Dedifferentiated amniotic fluid mesenchymal stem cell (primary cell): ENCODE measurements at regions not wholly inside any gene's neighbourhood (a gene's known extent, or its start where the extent isn't known, plus 50 kb on each side); places are given as distances from the start of the nearest gene placed in this dataset.
A peak's percentile ranks its signal among the peaks of the same experiment; 100 is the strongest.

ENCODE experiments used
- DNase-seq: peaks from one replicate; pipeline ENCODE4 v3.0.0-alpha.2; 2016; ENCODE audit errors: extremely low spot score

DNA sequence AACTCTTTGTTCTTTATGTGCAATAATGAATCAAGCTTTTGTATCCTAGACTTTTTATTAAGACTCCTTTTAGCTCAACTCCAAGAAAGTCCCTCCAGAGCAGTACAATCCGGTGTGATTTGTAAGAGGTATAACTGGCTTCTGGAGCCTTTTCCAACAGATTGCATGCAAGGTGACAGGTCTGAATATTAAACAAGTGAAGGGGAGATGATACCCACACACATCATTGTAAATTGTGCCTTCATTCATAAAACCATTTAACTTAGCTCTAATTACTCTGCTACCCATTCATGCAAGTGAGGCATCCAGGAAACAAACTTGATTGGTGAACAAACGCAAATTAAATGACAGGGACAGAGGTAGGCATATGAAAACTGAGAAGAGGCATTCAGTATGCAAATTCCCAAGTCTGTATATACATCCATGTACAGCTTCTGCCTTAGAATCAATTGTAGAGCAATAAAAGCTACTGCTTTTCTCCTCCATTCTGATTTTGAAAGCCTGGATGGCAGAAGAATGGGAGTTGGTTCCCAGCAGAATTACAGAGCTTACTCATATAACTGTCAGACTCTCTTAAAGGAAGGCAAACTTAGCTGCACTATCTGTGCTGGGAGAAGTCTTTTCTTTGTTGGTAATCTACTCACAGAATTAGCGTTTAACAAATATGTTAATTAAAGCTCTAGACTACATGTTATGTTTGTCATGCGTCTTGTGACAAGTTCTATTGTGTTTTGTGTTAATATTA is 261.0 kb upstream of the CDH6 start:
- DNase-seq, result no peak

DNA sequence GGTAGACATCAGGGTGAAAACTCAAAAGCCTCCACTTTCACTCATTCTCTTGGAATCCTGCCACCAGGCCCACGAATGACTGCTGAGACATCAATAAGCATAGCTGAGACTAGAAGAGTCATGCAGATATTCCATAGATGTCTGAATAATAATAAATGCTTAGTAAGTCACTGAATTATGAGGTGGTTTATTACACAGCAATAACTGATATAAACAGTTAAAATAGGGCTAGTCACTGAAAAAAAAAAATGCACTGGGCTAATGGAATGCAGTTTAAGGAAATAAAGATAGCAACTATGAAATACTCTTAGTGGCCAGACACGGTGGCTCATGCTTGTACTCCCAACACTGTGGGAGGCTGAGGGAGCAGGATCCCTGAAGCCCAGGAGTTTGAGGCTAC is 262.8 kb upstream of the CDH6 start:
- no peak for DNase-seq

DNA sequence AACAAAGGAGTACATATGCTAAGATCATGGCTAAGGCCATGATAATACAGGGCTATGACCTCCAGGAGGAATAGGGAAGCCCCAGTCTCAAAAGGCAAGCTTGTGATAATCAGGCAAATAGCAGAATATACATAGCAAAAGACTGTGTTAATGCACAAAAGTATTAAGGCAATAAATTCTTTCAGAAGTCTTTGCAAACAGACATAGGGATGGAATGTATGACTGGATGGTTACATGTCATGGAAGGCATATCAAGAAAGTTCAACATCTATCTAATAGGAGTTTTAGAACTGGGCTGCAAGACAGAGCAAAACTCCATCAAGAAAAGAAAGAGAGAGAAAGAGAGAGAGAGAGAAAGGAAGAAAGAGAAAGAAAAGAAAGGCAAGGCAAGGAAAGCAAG is 264.5 kb upstream of the CDH6 start:
- no peak for DNase-seq

DNA sequence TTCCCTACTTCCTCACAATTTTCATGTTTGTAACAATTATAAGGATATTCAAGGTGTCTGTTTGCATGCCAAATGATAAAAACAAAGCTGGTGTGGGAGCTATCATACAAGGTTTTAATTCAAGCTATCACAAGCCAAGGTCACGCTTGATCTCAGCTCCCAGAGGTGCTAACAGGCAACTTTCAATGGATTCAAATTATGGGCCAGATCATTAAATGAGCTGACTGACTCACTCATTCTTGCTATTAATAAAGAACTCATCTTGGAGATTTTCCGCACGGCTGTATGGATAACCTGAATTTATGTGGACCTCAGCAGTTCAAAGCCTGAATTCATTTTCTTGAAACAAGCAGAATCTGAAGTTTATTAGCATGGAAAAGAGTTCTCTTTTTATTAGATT is 267.3 kb upstream of the CDH6 start:
- DNase-seq, result no peak

DNA sequence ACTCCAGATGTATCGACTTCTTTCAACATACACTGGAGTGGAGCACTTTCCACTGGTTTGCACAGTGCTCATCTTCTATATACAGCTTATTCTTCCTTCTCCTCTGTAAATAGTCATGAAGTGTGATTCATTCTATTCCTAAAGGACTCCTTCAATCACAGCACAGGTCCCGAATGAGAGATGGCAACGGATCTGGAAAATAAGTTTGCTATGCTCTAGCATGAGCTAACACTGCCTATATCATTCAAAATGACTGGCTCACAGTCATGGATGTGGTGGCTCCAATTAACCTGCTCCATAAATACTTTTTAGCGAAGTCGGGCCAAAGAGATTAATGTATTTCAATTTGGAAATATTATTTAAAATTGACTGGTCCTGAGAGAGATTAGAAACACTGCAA is 272.1 kb upstream of the CDH6 start:
- DNase-seq, result no peak

DNA sequence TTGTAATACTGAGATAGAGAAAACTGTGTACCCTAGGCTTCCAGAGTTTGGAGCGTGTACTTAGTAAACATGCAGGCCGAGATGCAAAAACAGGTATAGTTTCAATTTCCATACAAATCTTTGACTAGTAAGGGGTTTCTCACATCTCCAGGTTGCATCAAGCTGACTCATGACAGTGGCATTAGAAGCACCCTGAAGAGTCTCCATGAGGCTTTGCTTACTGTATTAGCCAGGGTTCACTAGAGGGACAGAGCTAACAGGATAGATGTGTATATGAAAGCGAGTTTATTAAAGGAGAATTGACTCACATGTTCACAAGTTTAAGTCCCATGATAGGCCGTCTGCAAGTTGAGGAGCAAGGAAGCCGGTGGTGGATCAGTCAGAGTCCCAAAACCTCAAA is 275.3 kb upstream of the CDH6 start:
- no peak for DNase-seq

DNA sequence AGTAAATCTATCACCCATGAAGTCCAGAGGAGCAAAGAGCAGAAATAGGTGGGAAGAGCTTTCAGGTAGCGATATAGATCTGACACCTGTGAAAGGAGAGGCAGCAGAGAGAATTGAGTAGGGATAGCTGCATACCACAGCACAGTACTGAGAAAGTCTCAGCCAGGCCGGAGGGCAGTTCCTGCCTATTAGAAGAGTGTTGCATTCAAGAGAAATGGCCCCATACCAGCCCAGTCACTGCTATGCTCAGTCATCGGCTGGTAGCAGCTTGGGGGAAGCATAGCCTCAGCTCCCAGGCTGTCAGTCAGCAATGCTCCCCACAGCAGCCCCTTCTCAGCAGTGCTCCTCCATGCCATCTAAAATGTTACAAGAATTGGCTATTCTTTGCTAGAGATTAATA is 285.1 kb upstream of the CDH6 start:
- no peak for DNase-seq

DNA sequence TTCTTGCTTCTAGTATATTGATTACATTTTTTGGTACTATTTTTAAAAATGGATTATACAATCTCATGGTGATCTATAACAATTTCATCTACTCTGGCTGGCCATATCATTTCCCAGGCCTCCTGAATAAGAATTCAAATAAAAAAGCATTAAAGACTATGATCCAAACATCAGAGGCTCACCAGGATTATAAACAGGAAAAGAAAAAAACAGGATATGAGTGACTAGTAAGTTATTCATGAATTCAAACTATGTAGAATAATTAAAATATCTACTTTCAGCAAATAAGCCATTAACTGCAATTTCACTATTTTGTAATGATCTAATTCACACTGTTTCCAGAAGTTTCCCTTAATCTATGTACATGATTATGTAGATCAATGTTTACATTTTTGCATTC is 293.1 kb upstream of the CDH6 start:
- no peak for DNase-seq

DNA sequence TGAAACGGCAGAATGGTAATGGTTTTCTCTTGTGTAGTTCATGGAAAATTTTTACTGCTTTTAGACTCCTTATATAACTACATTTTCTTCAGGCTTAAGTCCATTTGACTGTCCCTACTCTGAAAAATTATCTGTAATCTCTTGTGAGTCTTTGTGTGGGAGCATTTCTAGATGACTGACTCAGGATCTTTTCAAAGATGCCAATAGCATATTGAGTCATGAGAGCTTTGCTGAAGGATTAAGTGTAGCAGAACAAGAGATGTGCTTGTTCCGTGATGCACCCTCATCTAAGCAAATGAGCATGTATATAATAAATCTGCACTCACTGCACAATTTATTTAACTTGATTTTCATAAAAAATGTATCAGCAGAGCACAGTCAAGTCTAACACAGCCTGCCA is 298.7 kb upstream of the CDH6 start:
- DNase-seq, result peak; percentile 54

DNA sequence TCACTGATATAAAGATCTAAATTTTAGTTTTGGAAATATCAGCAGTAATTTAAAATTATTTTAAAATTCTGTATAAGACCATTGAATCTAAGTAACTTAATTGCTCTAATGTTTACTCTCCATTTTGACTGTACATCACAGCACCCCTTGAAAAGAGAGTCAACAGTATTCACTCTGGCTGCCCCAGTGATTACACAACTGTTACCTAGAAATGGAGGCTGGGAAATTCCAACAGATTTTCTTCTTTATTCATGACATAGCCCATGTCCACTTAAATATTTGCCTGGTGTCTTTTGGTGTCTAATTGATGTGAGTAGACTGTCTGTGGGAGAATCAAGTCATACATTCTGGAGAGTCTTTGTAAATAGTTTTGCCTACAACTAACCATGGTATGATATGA is 301.8 kb upstream of the CDH6 start:
- DNase-seq, result no peak

DNA sequence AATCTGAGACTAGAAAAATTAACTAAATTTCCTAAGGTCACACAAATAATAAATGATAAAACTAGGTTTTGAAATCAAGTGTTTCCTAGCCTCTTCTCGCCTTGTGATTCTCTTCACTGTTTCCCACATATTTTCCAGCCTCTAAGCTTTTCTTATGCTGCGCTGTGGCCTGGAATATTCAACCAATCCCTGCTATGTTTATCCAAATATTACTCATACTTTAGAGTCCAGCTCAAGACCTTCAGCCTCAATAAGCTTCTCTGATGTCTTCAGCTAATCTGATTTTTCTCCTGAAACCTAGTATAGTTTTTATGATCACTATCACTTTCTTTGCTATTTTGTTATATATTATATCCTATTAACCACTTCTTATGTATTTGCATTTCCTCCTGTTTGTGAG is 303.1 kb upstream of the CDH6 start:
- no peak for DNase-seq

DNA sequence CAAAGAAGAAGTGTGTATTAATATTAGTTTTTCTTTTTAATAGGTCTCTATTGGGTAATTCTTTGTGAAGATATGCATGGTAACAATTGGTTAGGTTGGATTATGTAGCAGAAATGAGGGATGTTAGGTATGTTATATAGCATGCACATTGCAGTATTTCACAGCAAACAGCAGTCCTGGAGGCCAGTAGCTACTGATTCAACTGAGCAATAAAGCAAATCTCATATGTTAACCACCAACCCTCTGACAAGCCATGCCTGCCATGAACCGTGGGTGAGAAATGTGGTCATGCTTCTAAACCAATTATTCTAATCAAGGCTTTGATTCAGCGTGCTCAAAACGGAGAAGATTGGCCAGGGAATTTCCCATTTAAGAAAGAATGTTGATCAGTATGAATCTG is 313.0 kb upstream of the CDH6 start:
- DNase-seq, result no peak

DNA sequence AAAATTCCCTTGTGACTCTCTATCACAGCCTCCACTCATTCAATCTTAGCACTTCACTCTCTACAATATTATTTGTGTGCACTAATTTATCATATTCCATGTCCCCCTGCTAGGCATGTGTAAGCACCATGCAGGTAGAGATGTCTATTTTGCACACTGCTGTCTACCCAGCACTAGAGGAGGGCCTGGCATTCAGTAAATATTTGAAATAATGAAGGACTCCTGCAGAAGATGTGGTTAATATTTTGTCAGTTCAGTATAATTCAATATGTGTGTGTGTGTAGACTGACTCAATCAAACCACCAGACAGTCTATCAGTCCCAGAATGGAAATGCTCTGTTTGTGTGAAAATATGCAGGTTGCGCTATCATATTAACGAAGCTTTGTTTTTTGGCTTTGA is 313.6 kb upstream of the CDH6 start:
- no peak for DNase-seq

DNA sequence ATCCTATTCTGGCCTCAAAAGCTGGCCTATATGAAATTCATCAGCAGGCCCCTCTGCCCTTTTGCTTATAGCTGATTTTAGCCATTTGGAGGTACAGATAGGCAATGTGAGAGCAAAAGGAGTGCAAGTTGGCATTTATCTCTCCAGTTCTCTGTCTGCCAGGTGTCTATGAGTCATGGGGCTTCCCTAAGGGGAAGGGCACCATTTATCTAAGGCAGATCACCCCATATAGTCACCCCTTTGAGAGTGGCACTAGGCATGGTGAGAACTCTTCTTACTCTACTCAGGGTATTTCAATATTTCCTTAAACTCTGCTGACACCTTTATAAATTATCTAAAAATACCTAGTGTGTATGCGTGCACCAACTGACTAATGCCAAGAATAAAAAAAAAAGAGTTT is 314.7 kb upstream of the CDH6 start:
- no peak for DNase-seq

DNA sequence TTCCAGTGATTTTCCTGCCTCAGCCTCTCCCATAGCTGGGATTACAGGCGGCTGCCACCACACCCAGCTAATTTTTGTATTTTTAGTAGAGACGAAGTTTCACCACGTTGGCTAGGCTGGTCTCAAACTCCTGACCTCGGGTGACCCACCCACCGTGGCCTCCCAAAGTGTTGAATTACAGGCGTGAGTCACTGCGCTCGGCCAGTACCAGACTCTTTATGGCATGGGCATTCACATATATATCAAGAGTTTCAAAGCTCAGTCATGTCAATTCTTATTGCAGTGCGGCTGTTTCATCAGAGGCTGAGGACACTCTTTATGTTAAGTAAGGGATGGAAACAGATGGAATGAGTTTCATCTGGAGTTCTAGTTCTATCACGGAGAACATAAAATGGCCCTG is 315.2 kb upstream of the CDH6 start:
- DNase-seq, result no peak

DNA sequence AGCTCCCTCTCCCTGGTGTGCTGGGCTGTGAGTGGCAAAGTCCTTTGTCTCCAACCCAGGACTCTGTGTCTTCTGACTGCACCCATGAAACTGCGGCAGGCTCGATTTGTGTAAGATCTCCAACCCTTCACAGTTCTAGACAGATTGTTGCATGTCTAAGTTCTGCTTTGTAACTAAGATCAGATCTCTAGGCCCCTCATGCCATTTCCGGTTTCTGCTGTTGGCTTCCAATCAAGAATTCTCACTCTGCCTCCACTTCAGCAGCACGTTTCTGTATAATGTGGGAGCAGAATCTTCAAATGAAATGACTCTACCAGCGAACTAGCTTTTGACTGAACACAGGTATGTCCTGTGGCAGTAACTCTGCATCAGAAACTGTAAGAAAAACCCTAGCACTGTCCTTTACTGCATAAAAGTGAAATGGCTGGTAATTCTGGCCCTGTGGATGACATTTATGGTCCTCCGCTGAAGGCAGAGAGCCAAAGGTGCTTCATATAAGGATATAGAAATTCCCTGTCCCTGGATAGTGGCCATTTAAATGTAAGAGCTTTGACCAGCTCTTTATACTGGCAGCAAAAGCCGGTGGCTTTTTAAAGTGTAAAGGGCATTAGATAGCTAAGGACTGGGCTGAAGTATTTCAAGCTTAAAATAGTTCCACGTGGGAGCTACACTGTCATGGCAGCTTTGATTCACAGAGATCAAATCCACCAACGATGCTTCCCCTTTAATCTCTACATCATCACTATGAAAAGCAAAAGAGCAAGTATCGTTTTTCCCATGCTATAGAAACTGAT is 319.0 kb upstream of the CDH6 start:
- DNase-seq, result no peak

DNA sequence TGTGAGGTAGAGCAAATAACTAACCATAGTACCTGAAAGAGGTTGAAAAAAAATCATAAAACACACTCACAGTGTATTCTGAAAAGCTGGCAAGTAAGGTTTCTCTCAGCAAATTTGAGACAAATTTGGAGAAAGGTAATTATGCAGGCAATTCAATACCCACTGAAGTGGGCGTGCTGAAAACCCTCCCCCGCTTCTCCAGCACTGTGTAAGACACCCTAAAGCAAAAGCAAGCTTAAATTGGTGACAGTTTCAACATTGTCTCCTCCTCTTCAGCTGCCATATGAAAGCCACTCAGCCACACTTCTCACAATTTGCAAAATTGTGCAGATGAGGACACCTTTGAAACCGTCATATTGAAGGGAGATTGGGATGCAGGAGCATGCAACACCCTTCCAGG is 322.3 kb upstream of the CDH6 start:
- no peak for DNase-seq

DNA sequence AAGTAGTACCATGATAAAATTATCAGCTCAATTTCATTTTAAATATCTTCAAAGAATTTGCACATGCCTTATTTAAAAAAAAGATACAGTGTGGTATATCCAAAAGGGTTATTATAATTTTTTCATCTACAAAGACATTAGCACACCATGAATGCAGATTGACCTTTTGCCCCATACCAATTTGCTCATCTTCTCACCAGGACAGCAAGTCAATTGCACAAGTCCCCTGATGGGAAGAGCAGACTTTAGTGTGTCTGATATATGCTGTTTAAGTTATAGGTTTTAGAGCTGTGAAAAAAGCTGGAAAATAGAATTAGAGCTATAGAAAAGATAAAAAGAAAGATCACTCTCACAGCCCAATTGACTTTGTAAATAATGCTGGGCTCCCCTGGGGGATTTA is 325.8 kb upstream of the CDH6 start:
- DNase-seq, result no peak

DNA sequence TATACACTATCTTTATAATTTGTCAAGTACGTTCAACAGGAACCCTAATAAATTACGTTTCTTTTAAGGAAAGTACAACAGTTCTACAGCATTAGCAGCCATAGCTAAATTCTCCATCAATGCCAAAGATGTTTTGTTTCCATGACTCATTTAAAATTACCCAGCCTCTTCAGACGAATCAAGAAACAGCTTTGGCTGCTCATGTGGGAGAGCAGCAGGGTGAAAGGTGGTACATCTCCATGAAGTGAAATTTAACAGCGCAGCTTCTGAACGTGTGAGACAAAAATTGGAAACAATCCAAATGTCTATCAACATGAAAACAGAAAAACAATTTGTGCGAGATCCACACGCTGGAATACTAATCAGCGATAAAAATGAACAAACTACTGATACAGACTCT is 327.3 kb upstream of the CDH6 start:
- DNase-seq, result no peak

DNA sequence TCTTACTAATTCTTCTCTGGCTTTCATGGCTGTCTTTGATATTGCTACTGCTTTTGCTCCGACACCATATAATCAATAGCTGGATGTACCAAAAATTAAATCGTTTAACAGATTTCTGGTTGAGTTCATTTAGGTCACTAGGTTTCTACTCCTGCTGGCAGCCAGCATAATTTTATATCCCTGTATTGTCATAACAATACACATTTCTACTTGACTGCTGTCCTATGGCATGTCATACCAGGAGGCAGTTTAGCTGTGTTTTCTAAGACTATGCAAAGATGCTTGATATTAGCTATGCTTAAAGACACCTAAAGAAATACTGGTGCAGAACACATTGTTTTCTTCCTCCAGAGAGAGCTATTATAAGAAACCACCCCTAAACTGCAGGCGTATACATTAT is 337.2 kb upstream of the CDH6 start:
- DNase-seq, result no peak

DNA sequence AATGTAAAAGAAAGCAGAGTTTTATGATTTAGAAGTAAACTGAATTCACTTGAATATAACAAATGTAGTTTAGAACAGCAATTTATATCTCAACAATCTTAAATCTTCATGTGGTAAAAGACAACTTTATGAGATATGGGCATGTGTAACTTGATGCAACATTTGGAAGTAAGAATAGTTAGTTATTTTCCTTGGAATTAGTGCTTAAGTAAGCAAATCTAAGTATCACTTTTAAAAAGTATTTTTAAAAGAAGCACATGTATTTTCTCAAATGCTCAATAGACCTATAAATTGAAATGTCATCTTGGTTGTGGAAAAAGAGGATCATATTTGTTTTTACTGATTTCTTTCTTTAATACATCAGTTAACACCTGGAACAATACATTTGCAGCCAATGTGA is 340.3 kb upstream of the CDH6 start:
- no peak for DNase-seq

DNA sequence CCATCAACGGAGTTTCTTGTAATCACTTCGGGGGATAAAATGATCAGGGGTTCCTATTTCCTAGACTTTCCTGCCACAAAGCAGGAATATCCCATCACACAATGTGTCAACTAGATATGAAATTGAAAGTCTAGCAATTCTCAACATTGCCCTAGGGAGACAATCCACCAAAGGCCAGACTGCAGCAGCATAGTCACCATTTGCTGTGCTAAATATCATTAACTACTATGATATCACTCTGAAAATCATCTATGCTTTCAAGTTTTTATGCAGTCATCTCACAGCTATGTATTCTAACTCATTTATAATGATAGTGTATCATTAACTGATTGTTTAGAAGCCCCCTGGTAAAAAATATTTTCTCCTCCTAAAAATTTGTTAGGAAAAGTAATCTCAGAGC is 342.6 kb upstream of the CDH6 start:
- DNase-seq, result no peak

DNA sequence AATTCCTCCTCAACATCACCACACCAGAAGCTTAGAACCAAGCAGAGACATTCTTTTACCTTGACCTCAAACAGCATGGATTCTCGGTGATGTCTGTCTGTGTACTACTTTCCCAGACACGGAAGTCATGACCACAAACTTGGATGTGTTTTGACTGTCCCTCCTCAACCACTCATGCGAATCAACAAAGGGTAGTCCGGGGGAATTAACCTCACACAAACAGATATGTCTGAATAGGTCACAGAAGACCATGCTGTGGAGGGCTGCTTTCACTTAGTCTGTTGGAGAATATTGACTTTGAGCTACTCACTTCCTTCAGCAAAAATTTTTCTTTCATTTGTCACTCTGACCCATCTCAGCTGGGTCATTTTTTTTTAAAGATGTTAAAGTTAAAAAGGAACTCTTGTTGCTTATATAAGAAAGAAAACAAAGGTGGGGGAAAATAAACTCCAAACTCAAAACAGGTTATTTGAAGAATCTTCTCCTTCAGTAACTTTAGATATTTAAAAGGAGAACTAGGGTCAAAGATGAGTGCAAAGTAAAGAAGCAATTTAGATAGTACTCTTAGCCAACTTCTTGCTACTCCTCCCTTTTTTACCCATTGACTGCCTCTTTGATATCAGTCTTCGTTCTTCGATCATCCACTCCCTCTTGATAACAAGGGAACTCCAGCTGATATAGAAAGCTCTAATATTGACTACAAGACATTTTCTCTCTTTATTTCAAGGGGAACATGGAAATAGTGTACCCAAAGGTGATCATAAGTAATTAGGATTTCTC is 343.4 kb upstream of the CDH6 start:
- no peak for DNase-seq
